GM18517 (cell line): ENCODE measurements at regions not wholly inside any gene's neighbourhood (a gene's known extent, or its start where the extent isn't known, plus 50 kb on each side); places are given as distances from the start of the nearest gene placed in this dataset.

Experiments
- ATAC-seq: cut with Tn5 transposase; IDR thresholded peaks from one replicate; pipeline ENCODE4 v1.9.1; 2021; ENCODE audit warnings: mild to moderate bottlenecking, moderate library complexity; ENCODE audit not compliant: unreplicated experiment

GRCh38 chr12:39048395-39048794 lies 143.0 kb upstream of the CPNE8 start:
- no peak for ATAC-seq

- ATAC-seq = no peak
Observed at GRCh38 chr12:39047539-39048262, 142.3 kb upstream of the CPNE8 start.

- ATAC-seq = no peak
Observed at GRCh38 chr12:39044754-39045153, 139.4 kb upstream of the CPNE8 start.

- ATAC-seq = no peak
Observed at GRCh38 chr12:39043424-39043822, 138.0 kb upstream of the CPNE8 start.

GRCh38 chr12:39040275-39040674 lies 134.9 kb upstream of the CPNE8 start:
- ATAC-seq = no peak

GRCh38 chr12:39037115-39037514 lies 131.7 kb upstream of the CPNE8 start:
- ATAC-seq = no peak

GRCh38 chr12:39036105-39036504 lies 130.7 kb upstream of the CPNE8 start:
- ATAC-seq = no peak

- no peak for ATAC-seq
Observed at GRCh38 chr12:39033782-39034181, 128.4 kb upstream of the CPNE8 start.

- no peak for ATAC-seq
Observed at GRCh38 chr12:39032448-39032847, 127.1 kb upstream of the CPNE8 start.

- ATAC-seq = no peak
Observed at GRCh38 chr12:39032034-39032433, 126.6 kb upstream of the CPNE8 start.

GRCh38 chr12:39028382-39028781 lies 123.0 kb upstream of the CPNE8 start:
- no peak for ATAC-seq

GRCh38 chr12:39012870-39013269 lies 107.5 kb upstream of the CPNE8 start:
- no peak for ATAC-seq

GRCh38 chr12:39011166-39011565 lies 105.8 kb upstream of the CPNE8 start:
- no peak for ATAC-seq

- ATAC-seq = no peak
Observed at GRCh38 chr12:39010406-39010805, 105.0 kb upstream of the CPNE8 start.

GRCh38 chr12:39007619-39008018 lies 102.2 kb upstream of the CPNE8 start:
- no peak for ATAC-seq

- no peak for ATAC-seq
Observed at GRCh38 chr12:39006286-39006685, 100.9 kb upstream of the CPNE8 start.

GRCh38 chr12:39005671-39006070 lies 100.3 kb upstream of the CPNE8 start:
- ATAC-seq = no peak

GRCh38 chr12:39003541-39004155 lies 98.3 kb upstream of the CPNE8 start:
- ATAC-seq = no peak

GRCh38 chr12:39000370-39000769 lies 95.0 kb upstream of the CPNE8 start:
- no peak for ATAC-seq

- no peak for ATAC-seq
Observed at GRCh38 chr12:38998887-38999482, 93.6 kb upstream of the CPNE8 start.

GRCh38 chr12:38995249-38995648 lies 89.9 kb upstream of the CPNE8 start:
- no peak for ATAC-seq

GRCh38 chr12:38985961-38986360 lies 80.6 kb upstream of the CPNE8 start:
- no peak for ATAC-seq
